ENCODE measurements at regions not wholly inside any gene's neighbourhood (a gene's known extent, or its start where the extent isn't known, plus 50 kb on each side); places are given as distances from the start of the nearest gene placed in this dataset.

DNA sequence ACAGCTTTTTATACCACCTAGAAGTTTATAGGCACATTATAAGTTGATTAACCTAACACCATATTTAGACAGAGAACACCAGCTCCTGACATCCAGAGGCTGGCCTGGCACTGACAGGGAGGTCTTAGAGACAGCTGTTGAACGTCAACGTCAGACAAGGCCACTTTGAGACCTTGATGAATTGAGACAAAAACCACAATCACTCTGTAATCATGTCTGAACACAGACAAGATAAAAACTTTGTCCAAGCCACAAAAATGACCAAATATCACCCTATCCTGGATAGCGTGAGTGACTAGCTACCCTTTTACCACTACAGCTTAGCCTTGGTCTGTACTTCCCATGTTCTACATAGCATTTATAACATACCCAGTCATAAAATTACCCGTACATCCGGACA is 403.6 kb upstream of the CHRM3 start:
- TF ChIP-seq, protein P1, sequence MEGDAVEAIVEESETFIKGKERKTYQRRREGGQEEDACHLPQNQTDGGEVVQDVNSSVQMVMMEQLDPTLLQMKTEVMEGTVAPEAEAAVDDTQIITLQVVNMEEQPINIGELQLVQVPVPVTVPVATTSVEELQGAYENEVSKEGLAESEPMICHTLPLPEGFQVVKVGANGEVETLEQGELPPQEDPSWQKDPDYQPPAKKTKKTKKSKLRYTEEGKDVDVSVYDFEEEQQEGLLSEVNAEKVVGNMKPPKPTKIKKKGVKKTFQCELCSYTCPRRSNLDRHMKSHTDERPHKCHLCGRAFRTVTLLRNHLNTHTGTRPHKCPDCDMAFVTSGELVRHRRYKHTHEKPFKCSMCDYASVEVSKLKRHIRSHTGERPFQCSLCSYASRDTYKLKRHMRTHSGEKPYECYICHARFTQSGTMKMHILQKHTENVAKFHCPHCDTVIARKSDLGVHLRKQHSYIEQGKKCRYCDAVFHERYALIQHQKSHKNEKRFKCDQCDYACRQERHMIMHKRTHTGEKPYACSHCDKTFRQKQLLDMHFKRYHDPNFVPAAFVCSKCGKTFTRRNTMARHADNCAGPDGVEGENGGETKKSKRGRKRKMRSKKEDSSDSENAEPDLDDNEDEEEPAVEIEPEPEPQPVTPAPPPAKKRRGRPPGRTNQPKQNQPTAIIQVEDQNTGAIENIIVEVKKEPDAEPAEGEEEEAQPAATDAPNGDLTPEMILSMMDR (IDR thresholded peaks at IDR 0.05), result no peak
- TF ChIP-seq EP300 (IDR thresholded peaks at IDR 0.05) (no peak), POLR2A (IDR thresholded peaks at IDR 0.05) (no peak), POLR2AphosphoS5 (IDR thresholded peaks at IDR 0.05) (no peak)

Data from upper lobe of left lung (tissue), 4 donors.